ENCODE measurements at regions not wholly inside any gene's neighbourhood (a gene's known extent, or its start where the extent isn't known, plus 50 kb on each side); places are given as distances from the start of the nearest gene placed in this dataset.
"Not testable (repeated sequence)": the region's sequence is repeated elsewhere in the genome, so short reads cannot be mapped to it uniquely, and the experiment has no call there.

DNA sequence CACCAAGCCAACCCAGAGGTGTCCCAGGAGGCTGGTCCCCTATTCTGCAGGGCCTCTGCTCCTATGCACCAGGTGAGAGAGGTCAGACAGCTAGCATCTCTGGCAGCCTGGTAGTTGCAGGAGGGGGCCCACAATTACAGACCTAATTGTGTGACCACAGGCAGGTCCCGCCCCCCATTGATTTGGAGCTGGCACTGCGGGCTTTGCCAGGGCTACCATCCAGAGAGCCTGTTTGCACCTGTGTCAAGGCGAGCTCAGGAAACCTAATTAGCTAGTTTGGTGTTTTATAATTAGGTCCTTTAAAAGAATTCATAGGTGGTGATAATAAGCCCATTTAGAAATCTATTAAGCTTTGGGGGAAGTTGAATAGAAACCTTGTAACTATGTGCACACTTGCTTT lies 90.2 kb downstream of the MRM1 start:
- FAIRE-seq (no peak), DNase-seq (ENCODE audit: low spot score in 2 of 2) (no peak)

DNA sequence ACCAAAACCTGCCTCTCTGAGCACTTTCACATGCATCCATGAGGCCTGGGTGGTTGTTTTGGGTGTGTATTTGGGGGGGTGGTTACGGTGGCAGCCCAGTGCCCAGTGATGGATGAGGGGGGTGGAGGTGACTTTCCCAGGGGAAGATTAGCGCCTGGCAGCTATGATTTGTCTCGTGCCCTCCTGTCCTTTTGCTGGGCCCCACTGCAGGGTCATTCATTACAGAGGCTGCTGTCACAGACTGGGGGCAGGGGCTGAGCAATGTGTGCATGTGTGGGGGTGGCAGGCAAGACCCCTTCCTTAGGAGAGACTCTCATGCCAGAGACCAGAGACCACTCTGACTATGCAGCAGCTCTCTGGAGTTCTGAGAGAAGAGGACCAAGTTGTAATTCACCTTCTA lies 93.7 kb downstream of the MRM1 start:
- FAIRE-seq (no peak), DNase-seq (ENCODE audit: low spot score in 2 of 2) (no peak)

DNA sequence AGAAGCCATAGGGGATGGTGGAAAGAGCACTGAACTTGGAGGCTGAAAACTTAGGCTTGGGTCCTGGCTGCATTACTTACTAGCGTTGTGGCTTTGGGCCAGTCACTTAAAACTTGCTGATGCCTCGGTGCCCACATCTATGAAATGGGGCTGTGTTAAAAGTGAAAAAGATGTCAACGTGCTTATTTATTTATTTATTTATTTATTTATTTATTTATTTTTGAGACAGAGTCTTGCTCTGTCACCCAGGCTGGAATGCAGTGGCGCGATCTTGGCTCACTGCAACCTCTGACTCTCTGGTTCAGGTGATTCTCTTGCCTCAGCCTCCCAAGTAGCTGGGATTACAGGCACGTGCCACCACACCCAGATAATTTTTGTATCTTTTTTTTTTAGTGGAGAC lies 94.3 kb downstream of the MRM1 start:
- not testable (repeated sequence) for FAIRE-seq; DNase-seq (ENCODE audit: low spot score in 2 of 2)

DNA sequence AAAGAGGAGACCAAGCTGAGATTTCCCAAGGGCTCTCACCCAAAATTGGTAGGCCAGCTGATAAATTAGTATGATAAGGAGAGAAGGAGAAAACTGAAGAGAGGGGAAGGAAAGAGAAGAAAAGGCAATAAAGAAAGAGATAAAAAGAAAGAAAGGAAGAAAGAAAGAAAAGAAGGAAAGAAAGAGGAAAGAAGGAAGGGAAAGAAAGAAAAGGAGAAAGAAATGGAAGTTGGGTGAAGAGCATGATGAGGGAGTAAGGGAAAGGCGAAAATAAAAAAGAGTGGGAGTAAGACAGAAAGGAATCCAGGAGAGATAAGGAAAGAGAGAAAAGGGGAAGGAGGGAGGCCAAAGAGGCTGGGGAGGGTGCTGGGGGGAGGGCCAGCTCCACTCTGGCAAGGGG lies 95.4 kb downstream of the MRM1 start:
- no peak for DNase-seq (ENCODE audit: low spot score in 2 of 2)

DNA sequence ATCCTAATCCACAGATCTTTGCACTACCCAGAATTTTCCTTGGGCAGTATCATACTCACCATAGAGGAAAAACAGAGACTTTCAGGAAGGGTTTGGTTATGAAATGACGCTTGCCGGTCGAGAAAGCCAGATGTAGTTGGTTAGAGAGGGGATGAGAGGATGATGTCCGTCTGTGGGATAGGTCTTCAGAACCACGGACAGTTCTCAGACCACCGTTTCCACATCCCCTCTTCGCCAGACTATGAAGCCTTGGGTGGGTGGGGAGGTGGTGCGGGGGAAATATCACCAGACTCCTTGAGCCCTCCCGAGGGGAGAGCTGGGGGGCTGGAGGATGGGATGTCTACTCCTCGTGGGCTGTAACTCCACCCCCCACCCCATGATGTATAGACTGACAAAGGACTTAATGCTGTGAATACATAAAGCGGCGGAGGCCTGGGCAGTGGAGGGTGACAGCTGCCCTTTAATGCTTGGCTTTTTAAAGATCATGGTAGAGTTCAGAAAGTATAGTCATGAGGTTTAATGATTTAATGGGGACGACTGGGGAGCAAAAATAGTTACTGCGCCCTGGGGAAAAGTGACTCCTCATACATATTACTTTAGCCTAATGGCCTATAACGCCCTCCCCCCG lies 96.6 kb downstream of the MRM1 start:
- DNase-seq (ENCODE audit: low spot score in 2 of 2) (no peak), FAIRE-seq (no peak)

More for the DNA sequence above, 95.4 kb downstream of the MRM1 start:
- no peak for FAIRE-seq

DNA sequence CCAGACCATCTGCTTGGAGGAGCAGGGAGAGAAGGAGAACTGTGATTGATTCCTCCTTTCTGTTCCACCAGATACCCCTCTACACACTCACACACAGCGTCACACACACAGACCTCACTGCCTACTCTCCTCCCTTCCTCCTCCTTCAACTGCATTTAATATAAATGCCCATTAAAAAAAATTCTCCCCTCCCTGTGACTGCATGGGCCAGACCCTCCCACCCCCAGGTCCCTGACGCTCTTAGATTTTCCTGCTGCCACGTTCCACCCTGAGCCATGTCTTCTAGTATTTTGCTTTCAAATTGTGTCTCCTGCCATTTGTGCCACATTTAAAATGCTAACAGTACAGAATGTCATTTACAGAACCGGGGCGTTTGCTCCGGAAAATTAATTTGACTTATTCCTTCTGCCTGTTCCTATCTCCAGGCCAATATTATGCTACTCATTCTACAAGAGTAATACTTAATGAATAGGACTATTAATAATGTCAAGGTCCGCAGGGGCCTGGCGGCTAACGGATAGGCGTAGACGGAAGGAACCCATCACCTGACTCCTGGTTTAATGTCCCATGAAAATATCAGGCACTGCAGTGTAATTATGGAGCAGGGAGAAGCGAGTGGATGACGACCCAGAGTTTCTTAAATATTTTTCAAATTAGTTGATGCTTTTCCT lies 100.2 kb downstream of the MRM1 start:
- DNase-seq (ENCODE audit: low spot score in 2 of 2) (no peak), FAIRE-seq (no peak)

DNA sequence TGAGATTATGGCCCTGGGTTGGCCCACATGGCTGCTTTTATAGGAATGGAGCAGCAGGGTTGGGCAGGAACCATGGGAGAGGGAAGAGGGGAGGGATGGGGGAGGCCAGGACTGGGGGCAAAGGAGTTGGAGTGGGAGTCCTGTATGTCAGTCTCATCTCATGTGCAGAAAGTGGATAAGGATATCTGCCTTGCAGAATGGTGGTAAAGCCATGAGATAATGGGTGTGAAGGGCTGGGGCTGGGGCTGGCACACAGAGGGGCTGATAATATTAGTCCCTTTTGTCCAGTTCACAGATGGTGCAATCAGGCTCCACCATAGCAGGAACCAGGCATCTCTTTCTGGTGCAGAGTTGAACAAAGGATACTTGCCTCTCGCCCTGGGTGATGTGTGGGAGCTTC lies 101.3 kb downstream of the MRM1 start:
- no peak for DNase-seq (ENCODE audit: low spot score in 2 of 2)
- FAIRE-seq: no peak

DNA sequence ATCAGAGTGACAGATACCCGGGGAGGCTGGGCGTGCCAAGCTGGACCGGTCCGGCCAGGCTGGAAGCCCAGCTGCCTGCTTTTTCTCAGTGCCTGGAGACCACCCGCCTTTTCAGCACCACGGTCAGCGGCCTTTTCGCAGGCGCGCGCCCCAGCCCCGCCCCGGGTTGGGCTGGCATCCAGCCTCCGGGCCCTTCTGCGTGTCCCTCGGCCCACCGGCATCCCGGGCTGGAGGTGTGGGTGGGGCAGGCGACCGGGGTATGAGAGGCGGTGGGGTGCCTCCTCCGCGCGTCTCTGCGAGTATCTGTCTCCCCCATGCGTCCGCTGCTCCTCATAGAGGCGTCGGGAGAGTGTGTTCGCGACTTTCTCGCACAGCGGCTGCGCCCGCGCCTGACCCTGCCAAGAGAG lies 102.5 kb downstream of the MRM1 start:
- DNase-seq (ENCODE audit: low spot score in 2 of 2): peak in 1 of 2 donors; percentile 61
- no peak for FAIRE-seq

DNA sequence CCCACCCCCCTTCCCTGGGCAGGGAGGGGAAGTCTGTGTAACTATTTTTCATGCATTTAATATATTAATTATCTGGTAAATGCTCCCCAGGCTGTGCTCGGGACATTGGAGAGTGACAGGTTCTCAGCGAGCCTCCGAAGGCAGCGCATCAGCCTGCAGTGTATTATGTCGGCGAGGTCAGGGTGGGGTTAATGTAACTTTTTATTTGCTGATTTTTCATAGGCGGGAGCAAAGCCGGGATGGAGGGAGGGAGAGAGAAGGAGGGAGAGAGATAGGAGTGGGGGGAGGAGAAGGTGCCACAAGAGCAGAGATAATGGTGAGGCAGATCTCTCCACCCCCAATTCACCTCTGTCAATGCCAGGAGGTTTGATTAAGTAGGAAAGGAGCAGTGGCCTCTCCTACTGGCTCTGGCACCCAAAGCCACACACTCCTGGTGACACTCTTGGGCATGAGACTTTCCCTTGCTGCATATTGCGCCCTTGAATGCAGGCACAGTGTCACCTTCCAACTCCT lies 104.0 kb downstream of the MRM1 start:
- FAIRE-seq (no peak), DNase-seq (ENCODE audit: low spot score in 2 of 2) (no peak)

DNA sequence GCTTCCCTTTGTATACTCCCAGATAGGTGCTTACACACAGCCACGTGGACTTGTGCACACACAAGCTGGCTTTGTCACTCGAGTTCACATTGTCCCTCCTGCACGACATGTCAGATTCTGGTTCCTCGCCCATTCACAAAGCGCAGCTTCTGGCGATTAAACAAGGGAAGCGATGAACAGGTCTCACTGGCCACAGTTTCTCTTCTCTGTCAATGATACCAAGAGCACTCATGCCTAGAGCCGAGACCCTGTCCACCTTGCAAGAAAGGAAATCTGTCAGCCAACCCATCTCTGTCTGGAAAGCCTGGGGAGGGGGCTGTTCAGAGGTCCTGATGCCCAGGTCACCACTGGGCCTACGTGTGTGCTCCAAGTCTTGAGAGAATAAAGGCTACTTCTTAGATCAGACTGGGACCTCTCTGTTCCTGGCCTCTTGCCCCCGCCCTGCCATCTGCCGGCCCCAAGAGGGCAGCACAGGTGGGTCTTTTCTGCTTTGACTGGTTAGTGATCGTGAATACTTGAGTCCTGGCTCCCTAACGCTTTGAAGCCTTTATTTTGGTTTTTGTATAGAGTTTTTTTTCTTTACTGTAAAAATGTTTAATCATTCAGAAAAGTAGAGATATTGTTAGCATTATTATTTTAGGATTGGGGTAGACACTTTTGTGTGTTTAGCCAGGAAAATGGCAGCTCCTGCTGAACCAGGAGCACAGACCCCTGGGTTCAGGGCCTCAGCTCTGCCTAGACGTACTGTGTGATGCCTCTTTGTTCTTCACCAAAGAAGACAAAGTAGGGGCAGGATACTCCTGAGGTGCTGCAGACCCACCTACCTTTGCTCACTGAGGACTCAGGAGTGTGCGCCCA lies 104.7 kb downstream of the MRM1 start:
- DNase-seq (ENCODE audit: low spot score in 2 of 2) (no peak), FAIRE-seq (no peak)

DNA sequence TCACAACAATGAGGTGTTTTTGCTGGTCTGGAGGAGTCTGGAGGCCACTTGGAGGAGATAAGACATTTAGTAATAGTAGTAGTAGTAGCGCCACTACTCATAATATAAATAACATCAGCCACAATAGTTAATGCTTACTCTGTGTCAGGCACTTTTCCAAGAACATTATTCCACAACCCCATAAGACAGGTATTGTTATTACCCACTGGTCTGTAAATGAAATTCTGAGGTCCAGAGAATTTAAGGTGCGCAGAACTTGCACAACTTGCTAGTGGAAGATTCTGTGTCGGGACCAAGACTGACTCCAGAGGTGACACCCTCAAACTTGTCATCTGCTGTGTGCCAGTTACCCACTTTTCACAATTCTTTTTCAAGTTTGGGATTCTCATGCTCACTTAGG lies 106.5 kb downstream of the MRM1 start:
- DNase-seq (ENCODE audit: low spot score in 2 of 2) (no peak), FAIRE-seq (no peak)

DNA sequence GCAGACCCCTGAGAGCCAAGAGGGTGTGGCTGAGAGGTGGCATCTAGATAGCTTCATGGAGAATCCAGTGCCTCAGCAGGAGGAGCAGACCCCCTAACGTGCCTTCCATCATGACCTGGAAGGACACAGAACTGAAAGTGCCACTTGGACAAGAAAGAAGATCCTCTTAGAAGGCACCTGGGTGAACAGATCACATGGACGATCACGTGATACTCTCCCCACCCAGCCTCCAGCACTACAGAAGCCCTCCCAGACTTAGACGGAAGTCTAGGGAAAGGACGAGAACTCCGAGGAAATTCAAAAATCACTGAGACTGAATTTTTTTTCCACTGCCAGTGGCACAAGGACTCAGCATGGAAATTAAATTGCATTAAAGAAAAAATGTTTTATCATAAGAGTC lies 113.4 kb downstream of the MRM1 start:
- FAIRE-seq: no peak
- DNase-seq (ENCODE audit: low spot score in 2 of 2): no peak

DNA sequence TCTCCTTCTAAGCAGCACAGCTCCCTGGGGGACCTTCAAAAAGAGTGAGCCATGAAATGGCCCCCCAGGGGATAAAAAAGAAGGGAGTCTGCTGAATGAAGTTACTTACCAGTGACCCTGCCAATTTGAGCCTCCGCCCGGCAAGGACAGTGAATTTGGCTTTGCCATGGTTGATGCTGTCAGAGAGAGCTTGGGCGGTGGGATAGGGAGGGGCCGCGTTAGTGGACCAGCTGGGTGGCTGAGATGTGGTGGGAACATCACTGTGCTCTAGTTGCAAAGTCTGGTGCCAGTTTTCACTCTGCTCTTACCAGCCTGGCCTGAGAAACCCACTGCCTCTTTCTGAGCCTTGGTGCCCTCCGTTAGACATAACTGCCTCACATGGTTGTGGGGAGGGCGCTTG lies 114.6 kb downstream of the MRM1 start:
- no peak for FAIRE-seq
- no peak for DNase-seq (ENCODE audit: low spot score in 2 of 2)

DNA sequence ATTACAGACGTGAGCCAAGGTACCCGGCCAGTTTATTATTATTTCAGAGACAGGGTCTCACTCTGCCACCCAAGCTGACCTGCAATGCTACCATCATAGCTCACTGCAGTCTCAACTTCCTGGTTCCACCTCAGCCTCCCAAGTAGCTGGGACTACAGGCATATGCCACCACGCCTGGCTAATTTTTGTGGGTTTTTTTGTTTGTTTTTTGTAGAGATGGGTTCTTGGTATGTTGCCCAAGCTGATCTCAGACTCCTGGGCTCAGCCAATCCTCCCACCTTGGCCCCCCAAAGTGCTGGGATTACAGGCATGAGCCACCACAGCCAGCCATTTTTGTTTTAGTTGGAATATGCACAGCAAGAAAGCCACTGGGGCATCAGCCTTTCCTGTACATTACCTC lies 115.7 kb downstream of the MRM1 start:
- DNase-seq (ENCODE audit: low spot score in 2 of 2) (no peak), FAIRE-seq (no peak)

DNA sequence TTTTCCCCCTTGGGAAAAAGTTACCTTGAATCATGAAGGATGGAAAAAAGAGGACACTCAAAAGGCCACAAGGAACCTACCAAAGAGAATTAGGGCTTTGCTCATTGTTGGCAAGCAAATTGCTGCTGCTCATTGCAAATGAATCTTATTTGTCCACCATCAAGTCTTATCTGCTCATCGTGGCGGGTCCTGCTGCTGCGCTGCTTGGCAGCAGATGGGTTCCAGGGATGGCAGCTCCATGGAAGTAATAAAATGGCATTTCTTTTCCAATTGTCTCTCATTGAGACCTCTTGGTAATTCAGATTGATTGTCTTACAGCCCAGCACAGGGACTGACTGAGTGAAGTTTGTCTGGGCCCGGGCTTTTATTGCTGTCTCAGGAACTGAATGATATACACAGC lies 118.7 kb downstream of the MRM1 start:
- DNase-seq (ENCODE audit: low spot score in 2 of 2) (no peak), FAIRE-seq (no peak)

DNA sequence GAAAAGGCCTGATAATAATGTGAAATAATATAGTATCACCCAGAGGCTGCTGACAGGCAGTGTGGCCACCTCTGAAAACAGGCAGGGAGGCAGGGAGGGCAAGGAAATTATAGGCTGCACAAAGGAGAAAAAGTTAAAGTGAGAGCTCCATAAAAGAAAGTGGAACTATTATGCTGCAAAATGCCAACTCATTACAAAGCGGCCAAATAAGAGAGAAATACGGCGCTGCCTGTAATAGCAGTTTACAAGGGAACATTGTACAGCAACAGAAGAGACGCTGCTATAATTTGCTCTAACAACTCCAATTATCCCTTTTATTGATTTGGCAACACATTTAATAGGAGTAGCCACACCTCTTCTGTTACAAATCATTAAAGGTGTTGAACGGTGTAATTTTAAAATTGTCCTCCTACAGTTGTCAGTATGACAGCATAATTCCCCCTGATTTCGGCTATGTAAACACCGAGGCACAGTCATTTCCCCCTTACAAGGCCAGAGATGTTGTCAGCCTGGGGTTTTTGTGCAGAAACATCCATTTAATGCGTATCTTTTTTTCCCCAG lies 120.3 kb downstream of the MRM1 start:
- FAIRE-seq (no peak), DNase-seq (ENCODE audit: low spot score in 2 of 2) (no peak)

DNA sequence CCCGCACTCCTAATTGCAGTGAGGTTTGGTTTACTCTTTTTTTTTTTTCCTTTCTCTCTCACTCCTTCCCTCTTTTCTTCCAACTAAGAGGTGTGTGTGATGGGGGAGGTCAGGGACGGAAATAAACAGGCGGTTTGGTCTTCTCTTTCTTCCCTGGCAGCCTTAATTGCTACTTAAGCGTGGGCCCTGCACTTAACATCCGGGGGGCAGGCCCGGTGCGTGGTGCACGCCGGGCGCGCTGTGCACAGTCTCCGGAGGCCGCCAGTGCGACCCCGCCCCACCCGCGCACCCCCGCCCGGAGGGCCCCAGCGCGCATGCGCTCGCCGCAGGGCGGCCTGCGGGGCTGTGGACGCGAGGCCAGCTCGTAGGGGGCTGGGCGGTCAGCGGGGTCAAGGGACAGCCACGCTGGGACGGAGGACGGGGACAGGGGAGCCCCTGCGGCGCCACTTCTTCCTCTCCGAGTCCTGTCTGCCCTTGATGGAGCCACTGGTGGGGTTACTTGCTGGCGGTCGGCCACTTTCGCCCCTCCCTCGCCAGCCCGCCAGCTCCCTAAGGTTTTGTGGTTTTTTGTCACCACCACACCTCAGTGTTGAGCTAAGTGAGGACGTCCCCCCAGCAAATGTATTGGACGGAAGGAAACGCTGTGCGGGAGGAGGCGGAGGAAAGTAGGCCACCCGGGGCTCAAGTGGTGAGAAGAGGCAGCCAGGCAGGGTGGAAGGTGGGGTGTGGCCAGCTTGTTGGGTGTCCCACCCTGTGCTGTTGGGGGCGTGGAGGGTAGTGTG lies 120.9 kb downstream of the MRM1 start:
- DNase-seq (ENCODE audit: low spot score in 2 of 2): peak; percentile 75 to 76

DNA sequence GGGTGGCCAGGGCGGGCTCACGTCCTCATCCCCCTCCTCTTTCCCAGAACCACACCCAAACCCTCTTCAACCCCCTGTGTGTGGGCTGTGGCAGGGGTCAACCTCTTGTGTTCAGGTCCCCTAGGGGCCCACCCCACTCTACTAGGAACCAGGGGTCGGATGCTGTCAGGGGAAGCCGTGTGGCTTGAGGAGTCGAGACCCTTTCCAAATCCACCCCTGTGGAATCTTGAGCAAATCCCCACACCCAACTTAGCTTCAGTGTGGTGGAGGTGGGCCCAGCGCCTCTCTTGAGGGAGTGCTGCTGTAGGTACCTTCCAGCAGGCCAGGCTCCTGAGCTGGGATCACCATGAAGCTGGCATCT lies 121.5 kb downstream of the MRM1 start:
- FAIRE-seq: no peak

More for the DNA sequence above, 120.9 kb downstream of the MRM1 start:
- no peak for FAIRE-seq

DNA sequence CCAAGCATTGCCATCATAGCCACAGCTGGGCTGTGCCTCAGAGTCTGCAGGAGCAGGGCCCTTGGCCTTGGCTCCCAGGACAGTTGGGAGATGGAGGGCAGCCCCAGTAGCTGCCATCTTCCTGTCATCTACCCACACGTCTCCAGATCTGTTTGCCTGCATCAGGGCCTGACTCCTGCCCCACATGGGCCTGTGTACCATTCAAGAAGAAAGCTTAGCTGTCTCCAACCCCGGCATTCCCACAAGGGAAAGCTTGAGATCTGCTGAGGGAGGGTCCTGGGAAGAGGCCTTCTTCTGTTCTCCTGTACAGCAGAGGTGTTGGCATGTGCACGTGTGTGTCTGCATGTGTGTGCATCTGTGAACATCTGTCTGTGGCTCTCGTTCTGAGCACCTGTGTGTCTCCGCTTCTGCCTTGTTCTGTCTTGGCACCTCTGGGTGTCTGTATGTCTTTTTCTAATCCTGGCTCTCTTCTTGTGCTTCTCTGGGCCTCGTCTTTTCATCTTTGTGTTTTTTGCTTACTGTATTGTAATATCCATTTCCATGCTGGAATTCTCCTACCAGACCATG lies 122.2 kb downstream of the MRM1 start:
- FAIRE-seq: no peak
- DNase-seq (ENCODE audit: low spot score in 2 of 2): no peak

More for the DNA sequence above, 121.5 kb downstream of the MRM1 start:
- DNase-seq (ENCODE audit: low spot score in 2 of 2): no peak

DNA sequence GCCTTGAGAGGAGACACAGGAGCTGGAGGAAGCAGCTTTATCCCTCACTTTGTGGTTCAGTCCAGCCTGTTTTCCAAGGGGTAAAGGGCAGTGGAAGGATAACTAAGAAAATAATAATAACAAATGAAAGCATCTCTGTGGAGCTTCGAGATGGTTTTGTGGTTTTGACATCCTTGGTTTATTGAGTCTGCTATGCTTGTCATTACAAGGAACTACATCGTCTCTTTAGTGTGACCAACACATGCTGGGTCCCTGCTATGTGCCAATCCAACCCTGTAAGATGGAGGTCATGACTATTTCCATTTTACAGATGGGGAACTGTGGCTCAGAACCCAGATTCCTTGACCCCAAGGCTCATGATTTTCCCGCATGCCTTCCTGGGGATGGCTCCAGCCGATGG lies 124.8 kb downstream of the MRM1 start:
- FAIRE-seq (no peak), DNase-seq (ENCODE audit: low spot score in 2 of 2) (no peak)

Data from frontal cortex (tissue), 3 donors.